Neural cell (in vitro differentiated cells): ENCODE measurements at regions not wholly inside any gene's neighbourhood (a gene's known extent, or its start where the extent isn't known, plus 50 kb on each side); places are given as distances from the start of the nearest gene placed in this dataset.
A peak's percentile ranks its signal among the peaks of the same experiment; 100 is the strongest.

Experiments used
- H2AFZ ChIP-seq: fragments of 200-600, 300-800 bp; sonication (generic), shearing (Covaris generic); 2 replicates; pipeline ENCODE4 v1.6.0; 2014; ENCODE audit warnings: low read depth, mild to moderate bottlenecking, antibody characterized with exemption, low read length, moderate library complexity
- H3F3A ChIP-seq: fragments of 200-600 bp; shearing (Covaris generic); 2 replicates; pipeline ENCODE4 v1.6.1; 2016; ENCODE audit warnings: mild to moderate bottlenecking, moderate library complexity, mixed read lengths, antibody characterized with exemption, low read length; ENCODE audit not compliant: insufficient read depth, poor library complexity, severe bottlenecking
- H3K27ac ChIP-seq: fragments of 200-600, 300-800 bp; sonication (generic), shearing (Covaris generic); 2 replicates; pipeline ENCODE4 v1.5.1; 2014; ENCODE audit warnings: mild to moderate bottlenecking, low read length, moderate library complexity
- H3K27me3 ChIP-seq: fragments of 300-800, 200-600 bp; sonication (generic), shearing (Covaris generic); 2 replicates; pipeline ENCODE4 v1.6.0; 2014; ENCODE audit warnings: mild to moderate bottlenecking, low read depth, low read length, moderate library complexity; ENCODE audit not compliant: insufficient read depth
- H3K36me3 ChIP-seq: fragments of 300-800, 200-600 bp; sonication (generic), shearing (Covaris generic); 2 replicates; pipeline ENCODE4 v1.5.1; 2014; ENCODE audit warnings: mild to moderate bottlenecking, antibody characterized with exemption, low read length, moderate library complexity; ENCODE audit not compliant: insufficient read depth
- H3K4me2 ChIP-seq: fragments of 300-800, 200-600 bp; sonication (generic), shearing (Covaris generic); 2 replicates; pipeline ENCODE4 v1.6.0; 2014; ENCODE audit warnings: mild to moderate bottlenecking, low read length
- H3K4me3 ChIP-seq: fragments of 300-800, 200-600 bp; sonication (generic), shearing (Covaris generic); 2 replicates; pipeline ENCODE4 v1.5.1; 2014; ENCODE audit warnings: mild to moderate bottlenecking, low read length, moderate library complexity
- H3K79me2 ChIP-seq: fragments of 200-600 bp; shearing (Covaris generic); replicated peaks from 2 replicates; pipeline ENCODE4 v1.6.0; 2014; ENCODE audit warnings: mild to moderate bottlenecking, low read length, moderate library complexity; ENCODE audit not compliant: insufficient read depth
- H3K9ac ChIP-seq: fragments of 300-800, 200-600 bp; sonication (generic), shearing (Covaris generic); 2 replicates; pipeline ENCODE4 v1.6.1; 2016; ENCODE audit warnings: mild to moderate bottlenecking, low read length, mixed read lengths
- H3K9me2 ChIP-seq: fragments of 200-600 bp; shearing (Covaris generic); 2 replicates; pipeline ENCODE4 v1.6.1; 2016; ENCODE audit warnings: mild to moderate bottlenecking, low read length, mixed read lengths; ENCODE audit not compliant: insufficient read depth
- H3K9me3 ChIP-seq: fragments of 200-600, 300-800 bp; sonication (generic), shearing (Covaris generic); 2 replicates; pipeline ENCODE4 v1.6.1; 2016; ENCODE audit warnings: mild to moderate bottlenecking, mixed run types, low read length, moderate library complexity, mixed read lengths
- H4K20me1 ChIP-seq: fragments of 200-600 bp; shearing (Covaris generic); 2 replicates; pipeline ENCODE4 v1.6.1; 2016; ENCODE audit warnings: mild to moderate bottlenecking, mixed run types; ENCODE audit not compliant: insufficient read depth
- EP300 ChIP-seq: fragments of 450-650 bp; conservative IDR thresholded peaks from 2 replicates; pipeline ENCODE4 v1.6.1; 2014; ENCODE audit warnings: antibody characterized with exemption, mild to moderate bottlenecking, moderate library complexity; ENCODE audit not compliant: poor library complexity, severe bottlenecking
- EZH2 ChIP-seq: fragments of 200-600, 300-800 bp; shearing (Covaris generic), sonication (generic); IDR thresholded peaks from 2 replicates; pipeline ENCODE4 v1.6.1; 2014; ENCODE audit warnings: antibody characterized with exemption, low read length, borderline replicate concordance, mild to moderate bottlenecking; ENCODE audit not compliant: insufficient read depth, poor library complexity, severe bottlenecking
- MXI1 ChIP-seq: fragments of 450-650 bp; conservative IDR thresholded peaks from 2 replicates; pipeline ENCODE4 v1.6.1; 2014; ENCODE audit warnings: antibody characterized with exemption, mild to moderate bottlenecking; ENCODE audit not compliant: poor library complexity, severe bottlenecking
- POLR2AphosphoS5 ChIP-seq: IDR thresholded peaks from 2 replicates; pipeline ENCODE4 v1.6.1; 2012
- RAD21 ChIP-seq: fragments of 450-650 bp; conservative IDR thresholded peaks from 2 replicates; pipeline ENCODE4 v1.6.1; 2014; ENCODE audit warnings: antibody characterized with exemption, mild to moderate bottlenecking, moderate library complexity
- SMC3 ChIP-seq: fragments of 450-650 bp; conservative IDR thresholded peaks from 2 replicates; pipeline ENCODE4 v1.6.1; 2014; ENCODE audit warnings: antibody characterized with exemption, mild to moderate bottlenecking, moderate library complexity; ENCODE audit not compliant: poor library complexity
- TAF1 ChIP-seq: IDR thresholded peaks from 2 replicates; pipeline ENCODE4 v1.6.1; 2012; ENCODE audit warnings: low read depth
- TF ChIP-seq, protein P1 (sequence below): IDR thresholded peaks from 2 replicates; pipeline ENCODE4 v1.6.1; 2012; ENCODE audit warnings: borderline replicate concordance
- TF ChIP-seq, protein P2 (sequence below): fragments of 450-650 bp; IDR thresholded peaks from 2 replicates; pipeline ENCODE4 v1.5.1; 2014; ENCODE audit warnings: antibody characterized with exemption, mild to moderate bottlenecking, moderate library complexity; ENCODE audit not compliant: poor library complexity, severe bottlenecking

DNA sequence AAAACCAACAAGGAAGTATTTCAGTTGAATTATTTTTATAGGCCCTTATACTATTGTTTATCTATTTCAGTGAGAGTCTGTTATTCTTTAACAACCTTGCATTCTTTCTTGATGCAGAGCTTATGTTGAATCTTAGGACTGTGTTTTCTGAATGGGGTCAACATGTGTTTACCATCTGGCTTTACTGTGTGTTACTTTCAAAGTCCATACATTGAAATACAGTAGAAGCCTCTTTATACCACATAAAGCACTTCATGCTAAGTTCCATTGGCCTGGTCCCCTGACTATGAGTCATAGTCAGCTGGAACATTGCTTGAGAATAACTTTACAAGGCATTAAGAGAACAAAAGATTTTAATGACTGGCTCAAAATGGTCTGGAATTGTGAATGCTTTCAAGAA is 152.6 kb downstream of the GASK1B start:
- no peaks in the 10 kb centered on the region for H3F3A ChIP-seq
- no peak for TF ChIP-seq RAD21
- no peak for TF ChIP-seq POLR2AphosphoS5
- TF ChIP-seq, protein P1, sequence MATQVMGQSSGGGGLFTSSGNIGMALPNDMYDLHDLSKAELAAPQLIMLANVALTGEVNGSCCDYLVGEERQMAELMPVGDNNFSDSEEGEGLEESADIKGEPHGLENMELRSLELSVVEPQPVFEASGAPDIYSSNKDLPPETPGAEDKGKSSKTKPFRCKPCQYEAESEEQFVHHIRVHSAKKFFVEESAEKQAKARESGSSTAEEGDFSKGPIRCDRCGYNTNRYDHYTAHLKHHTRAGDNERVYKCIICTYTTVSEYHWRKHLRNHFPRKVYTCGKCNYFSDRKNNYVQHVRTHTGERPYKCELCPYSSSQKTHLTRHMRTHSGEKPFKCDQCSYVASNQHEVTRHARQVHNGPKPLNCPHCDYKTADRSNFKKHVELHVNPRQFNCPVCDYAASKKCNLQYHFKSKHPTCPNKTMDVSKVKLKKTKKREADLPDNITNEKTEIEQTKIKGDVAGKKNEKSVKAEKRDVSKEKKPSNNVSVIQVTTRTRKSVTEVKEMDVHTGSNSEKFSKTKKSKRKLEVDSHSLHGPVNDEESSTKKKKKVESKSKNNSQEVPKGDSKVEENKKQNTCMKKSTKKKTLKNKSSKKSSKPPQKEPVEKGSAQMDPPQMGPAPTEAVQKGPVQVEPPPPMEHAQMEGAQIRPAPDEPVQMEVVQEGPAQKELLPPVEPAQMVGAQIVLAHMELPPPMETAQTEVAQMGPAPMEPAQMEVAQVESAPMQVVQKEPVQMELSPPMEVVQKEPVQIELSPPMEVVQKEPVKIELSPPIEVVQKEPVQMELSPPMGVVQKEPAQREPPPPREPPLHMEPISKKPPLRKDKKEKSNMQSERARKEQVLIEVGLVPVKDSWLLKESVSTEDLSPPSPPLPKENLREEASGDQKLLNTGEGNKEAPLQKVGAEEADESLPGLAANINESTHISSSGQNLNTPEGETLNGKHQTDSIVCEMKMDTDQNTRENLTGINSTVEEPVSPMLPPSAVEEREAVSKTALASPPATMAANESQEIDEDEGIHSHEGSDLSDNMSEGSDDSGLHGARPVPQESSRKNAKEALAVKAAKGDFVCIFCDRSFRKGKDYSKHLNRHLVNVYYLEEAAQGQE: no peak
- TF ChIP-seq SMC3: no peak
- TF ChIP-seq EP300: no peak
- TF ChIP-seq TAF1: no peak
- no peak for TF ChIP-seq MXI1
- TF ChIP-seq, protein P2, sequence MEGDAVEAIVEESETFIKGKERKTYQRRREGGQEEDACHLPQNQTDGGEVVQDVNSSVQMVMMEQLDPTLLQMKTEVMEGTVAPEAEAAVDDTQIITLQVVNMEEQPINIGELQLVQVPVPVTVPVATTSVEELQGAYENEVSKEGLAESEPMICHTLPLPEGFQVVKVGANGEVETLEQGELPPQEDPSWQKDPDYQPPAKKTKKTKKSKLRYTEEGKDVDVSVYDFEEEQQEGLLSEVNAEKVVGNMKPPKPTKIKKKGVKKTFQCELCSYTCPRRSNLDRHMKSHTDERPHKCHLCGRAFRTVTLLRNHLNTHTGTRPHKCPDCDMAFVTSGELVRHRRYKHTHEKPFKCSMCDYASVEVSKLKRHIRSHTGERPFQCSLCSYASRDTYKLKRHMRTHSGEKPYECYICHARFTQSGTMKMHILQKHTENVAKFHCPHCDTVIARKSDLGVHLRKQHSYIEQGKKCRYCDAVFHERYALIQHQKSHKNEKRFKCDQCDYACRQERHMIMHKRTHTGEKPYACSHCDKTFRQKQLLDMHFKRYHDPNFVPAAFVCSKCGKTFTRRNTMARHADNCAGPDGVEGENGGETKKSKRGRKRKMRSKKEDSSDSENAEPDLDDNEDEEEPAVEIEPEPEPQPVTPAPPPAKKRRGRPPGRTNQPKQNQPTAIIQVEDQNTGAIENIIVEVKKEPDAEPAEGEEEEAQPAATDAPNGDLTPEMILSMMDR: no peak
- TF ChIP-seq EZH2: no peak
- no peak overlapping the region for H3K4me2 ChIP-seq
- no peak overlapping the region for H2AFZ ChIP-seq
- H3K9me2 ChIP-seq: no peaks in the 10 kb centered on the region
- no peak overlapping the region for H3K4me3 ChIP-seq
- no peaks in the 10 kb centered on the region for H4K20me1 ChIP-seq
- H3K9ac ChIP-seq: no peak overlapping the region
- no peaks in the 10 kb centered on the region for H3K9me3 ChIP-seq
- no peaks in the 10 kb centered on the region for H3K79me2 ChIP-seq
- H3K27ac ChIP-seq: no peak overlapping the region
- no peaks in the 10 kb centered on the region for H3K27me3 ChIP-seq
- H3K36me3 ChIP-seq: no peaks in the 10 kb centered on the region

DNA sequence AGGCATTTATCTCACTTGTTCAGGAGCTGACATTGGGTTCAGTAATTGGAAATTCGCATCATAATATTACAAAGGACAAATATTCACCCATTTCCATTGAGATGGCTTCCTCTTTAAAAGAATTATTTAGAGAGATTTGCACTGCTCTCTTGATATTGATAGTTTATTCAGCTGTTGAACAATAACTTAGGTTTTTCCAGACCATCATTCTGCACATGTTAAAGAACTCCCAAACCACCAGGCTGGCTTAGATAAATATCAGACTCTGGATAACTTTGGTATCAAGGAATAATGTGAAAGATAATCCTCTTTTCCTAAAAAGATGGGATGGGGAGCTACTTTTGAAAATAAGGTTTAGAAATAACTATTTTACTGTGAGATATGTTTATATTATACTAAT is 154.0 kb downstream of the GASK1B start:
- H4K20me1 ChIP-seq: no peaks in the 10 kb centered on the region
- H3F3A ChIP-seq: no peaks in the 10 kb centered on the region
- no peak overlapping the region for H2AFZ ChIP-seq
- no peaks in the 10 kb centered on the region for H3K27me3 ChIP-seq
- TF ChIP-seq EZH2 (no peak), MXI1 (no peak), SMC3 (no peak), TAF1 (no peak), POLR2AphosphoS5 (no peak), RAD21 (no peak), EP300 (no peak)
- TF ChIP-seq, protein P2: no peak
- TF ChIP-seq, protein P1: no peak
- H3K36me3 ChIP-seq: no peaks in the 10 kb centered on the region
- H3K27ac ChIP-seq: peak overlapping the region; percentile 22
- no peak overlapping the region for H3K9ac ChIP-seq
- no peaks in the 10 kb centered on the region for H3K9me3 ChIP-seq
- H3K9me2 ChIP-seq: no peaks in the 10 kb centered on the region
- no peak overlapping the region for H3K4me3 ChIP-seq
- H3K4me2 ChIP-seq: no peak overlapping the region
- no peaks in the 10 kb centered on the region for H3K79me2 ChIP-seq
